CD14-positive monocyte (primary cell): ENCODE measurements at regions not wholly inside any gene's neighbourhood (a gene's known extent, or its start where the extent isn't known, plus 50 kb on each side); places are given as distances from the start of the nearest gene placed in this dataset.

Source experiments
- DNase-seq, 3 donors: peaks; one replicate each; pipeline ENCODE4 v3.0.0-alpha.2; 2011 to 2022
- H2AFZ ChIP-seq: 2 replicates; pipeline ENCODE4 v1.6.0; 2012; ENCODE audit warnings: mild to moderate bottlenecking, low read depth, low read length, inconsistent platforms; ENCODE audit not compliant: insufficient read depth, poor library complexity, severe bottlenecking
- H3K27ac ChIP-seq, 2 donors: 1 replicate in 1 of 2; 2 replicates in 1 of 2; pipeline ENCODE4 v1.5.1; 2012 to 2013; ENCODE audit warnings: low read length in 2 of 2, control low read depth in 1 of 2, inconsistent platforms in 1 of 2, low read depth in 1 of 2, mild to moderate bottlenecking in 1 of 2
- H3K27me3 ChIP-seq, 2 donors: one replicate each; pipeline versions ENCODE4 v1.6.0 to v1.6.1; 2011 to 2013; ENCODE audit warnings: low read length in 2 of 2; ENCODE audit not compliant: control insufficient read depth in 2 of 2, insufficient read depth in 2 of 2
- H3K36me3 ChIP-seq, 2 donors: replicated peaks in 1 of 2; 1 replicate in 1 of 2; 2 replicates in 1 of 2; pipeline versions ENCODE4 v1.5.1 to v1.6.1; 2012 to 2013; ENCODE audit warnings: low read length in 2 of 2, control low read depth in 1 of 2, inconsistent platforms in 1 of 2, mild to moderate bottlenecking in 1 of 2; ENCODE audit not compliant: insufficient read depth in 2 of 2, control insufficient read depth in 1 of 2
- H3K4me1 ChIP-seq, 2 donors: 1 replicate in 1 of 2; 2 replicates in 1 of 2; pipeline versions ENCODE4 v1.5.1 to v1.6.1; 2012 to 2013; ENCODE audit warnings: low read length in 2 of 2, control low read depth in 1 of 2, inconsistent platforms in 1 of 2, mild to moderate bottlenecking in 1 of 2, moderate library complexity in 1 of 2; ENCODE audit not compliant: insufficient read depth in 2 of 2, control insufficient read depth in 1 of 2
- H3K4me2 ChIP-seq: replicated peaks from 2 replicates; pipeline ENCODE3; 2012; ENCODE audit warnings: low read length, moderate library complexity, mild to moderate bottlenecking; ENCODE audit not compliant: poor library complexity, severe bottlenecking; ENCODE audit errors: extremely low read depth
- H3K4me3 ChIP-seq, 3 experiments: fragments of 200-600 bp in 1 of 3; sonication (generic) in 1 of 3; replicated peaks in 1 of 3; 1 replicate in 2 of 3; 2 replicates in 1 of 3; pipeline ENCODE4 v1.5.1; 2011 to 2013; ENCODE audit warnings: low read length in 3 of 3, mild to moderate bottlenecking in 3 of 3, control low read depth in 2 of 3, low read depth in 2 of 3, inconsistent platforms in 1 of 3, moderate library complexity in 1 of 3
- H3K79me2 ChIP-seq: 2 replicates; pipeline ENCODE4 v1.6.0; 2012; ENCODE audit warnings: mild to moderate bottlenecking, control low read depth, inconsistent platforms, low read length, moderate library complexity; ENCODE audit not compliant: insufficient read depth
- H3K9ac ChIP-seq: 2 replicates; pipeline ENCODE4 v1.6.0; 2017; ENCODE audit warnings: low read length, mild to moderate bottlenecking; ENCODE audit not compliant: insufficient read depth, poor library complexity, severe bottlenecking
- H3K9me3 ChIP-seq, 2 donors: replicated peaks in 1 of 2; 1 replicate in 1 of 2; 2 replicates in 1 of 2; pipeline versions ENCODE4 v1.5.1 to v1.6.1; 2012 to 2013; ENCODE audit warnings: low read length in 2 of 2, control low read depth in 1 of 2; ENCODE audit not compliant: control insufficient read depth in 1 of 2, insufficient read depth in 1 of 2
- H4K20me1 ChIP-seq: 2 replicates; pipeline ENCODE4 v1.6.0; 2012; ENCODE audit warnings: mild to moderate bottlenecking, low read length, control low read depth, moderate library complexity; ENCODE audit not compliant: insufficient read depth
- H3K27ac Mint-ChIP-seq, 7 donors: one replicate each; pipeline ENCODE4 v1.8.0; 2020; ENCODE audit warnings: mild to moderate bottlenecking in 7 of 7, mixed read lengths in 7 of 7, moderate library complexity in 6 of 7, inconsistent platforms in 2 of 7
- H3K27me3 Mint-ChIP-seq, 3 donors: one replicate each; pipeline ENCODE4 v1.8.0; 2021 to 2022; ENCODE audit warnings: low read depth in 3 of 3, mild to moderate bottlenecking in 3 of 3, mixed read lengths in 3 of 3, moderate library complexity in 3 of 3, inconsistent platforms in 1 of 3
- H3K36me3 Mint-ChIP-seq, 2 donors: one replicate each; pipeline ENCODE4 v1.8.0; 2020; ENCODE audit warnings: mixed read lengths in 2 of 2, inconsistent platforms in 1 of 2, mild to moderate bottlenecking in 1 of 2
- H3K4me1 Mint-ChIP-seq: one replicate; pipeline ENCODE4 v1.8.0; 2020; ENCODE audit warnings: mild to moderate bottlenecking, mixed read lengths
- H3K4me3 Mint-ChIP-seq, 2 donors: one replicate each; pipeline ENCODE4 v1.8.0; 2020; ENCODE audit warnings: mild to moderate bottlenecking in 2 of 2, mixed read lengths in 2 of 2, moderate library complexity in 1 of 2
- H3K9me3 Mint-ChIP-seq, 7 donors: one replicate each; pipeline ENCODE4 v1.8.0; 2020 to 2022; ENCODE audit warnings: mixed read lengths in 7 of 7, mild to moderate bottlenecking in 6 of 7, moderate library complexity in 6 of 7, inconsistent platforms in 2 of 7
- WGBS: methylation state at CpG from one replicate; pipeline ENCODE4 v1.1.5; 2013; ENCODE audit warnings: missing lambda C conversion rate; ENCODE audit not compliant: insufficient coverage; 5-methylcytosine and 5-hydroxymethylcytosine counted together
- intact Hi-C, 2 donors: fragments of 100-400 bp; cut with micrococcal nuclease; formaldehyde crosslinking; loops; one replicate each; pipeline versions ENCODE4 v1.15.0 to v1.15.1; 2023
- TF ChIP-seq, protein P1 (sequence below): fragments of 200-600 bp; IDR thresholded peaks from one replicate; pipeline ENCODE4 v1.8.0; 2022; ENCODE audit warnings: antibody characterized with exemption, mild to moderate bottlenecking

DNA sequence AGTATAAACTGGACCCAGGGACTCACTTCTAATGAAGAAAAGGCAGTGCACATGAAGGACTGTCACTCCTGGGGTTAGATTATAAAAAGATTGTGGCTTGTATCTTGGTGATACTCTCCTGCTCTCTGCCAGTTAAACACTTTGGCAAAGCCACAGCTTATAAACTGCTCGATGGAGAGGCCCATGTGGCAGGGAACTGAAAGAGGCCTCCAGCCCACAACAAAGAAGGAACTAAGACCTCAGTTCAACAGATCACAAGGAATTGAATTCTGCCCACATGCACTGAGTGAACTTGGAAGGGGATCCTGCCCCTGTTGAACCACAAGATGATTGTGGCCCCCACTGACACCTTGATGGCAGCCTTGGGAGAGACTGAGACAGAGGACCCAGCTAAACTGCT is 363.8 kb downstream of the CBLN4 start:
- no CpG with 5 or more reads among the region's 1 CpG for WGBS
- Mint-ChIP-seq H3K4me1 (no peaks in the 10 kb centered on the region), H3K27me3 (no peaks in the 10 kb centered on the region)

DNA sequence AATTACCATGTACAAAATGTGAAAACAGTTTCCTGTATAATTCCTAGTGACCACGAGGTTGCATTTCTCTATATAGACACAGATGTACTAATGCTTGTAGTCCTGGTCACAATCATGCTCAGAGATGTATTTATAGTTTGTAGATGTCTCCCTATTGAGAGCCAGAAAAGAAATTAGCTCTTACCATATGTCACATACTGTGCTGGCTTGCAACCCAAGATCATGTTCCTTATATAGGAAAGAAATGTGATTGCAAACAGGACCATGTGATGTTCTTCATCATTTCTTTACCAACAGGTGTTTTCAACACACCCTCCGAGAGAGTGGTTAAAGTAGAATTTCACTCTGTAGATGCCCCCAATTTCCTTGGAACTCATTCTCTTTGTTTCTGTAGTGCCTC is 369.4 kb downstream of the CBLN4 start:
- H3K79me2 ChIP-seq, result no peaks in the 10 kb centered on the region
- Mint-ChIP-seq H3K9me3 (peaks cover 0 to 11% (median 3%) of the 10 kb centered on the region in 7 donors), H3K27me3 (no peaks in the 10 kb centered on the region), H3K4me3 (no peak overlapping the region), H3K36me3 (no peaks in the 10 kb centered on the region), H3K4me1 (no peaks in the 10 kb centered on the region), H3K27ac (no peak overlapping the region)
- no peaks in the 10 kb centered on the region for H3K36me3 ChIP-seq
- no peak overlapping the region for H3K27ac ChIP-seq
- peaks cover 0 to 21% of the 10 kb centered on the region in 2 donors for H3K9me3 ChIP-seq
- WGBS, result 100% methylated on average over 1 of the region's 2 CpGs
- H4K20me1 ChIP-seq, result no peaks in the 10 kb centered on the region
- intact Hi-C loops, result no loop called here
- no peaks in the 10 kb centered on the region for H3K4me1 ChIP-seq
- H3K4me2 ChIP-seq, result no peak overlapping the region
- no peaks in the 10 kb centered on the region for H3K27me3 ChIP-seq
- TF ChIP-seq, protein P1, sequence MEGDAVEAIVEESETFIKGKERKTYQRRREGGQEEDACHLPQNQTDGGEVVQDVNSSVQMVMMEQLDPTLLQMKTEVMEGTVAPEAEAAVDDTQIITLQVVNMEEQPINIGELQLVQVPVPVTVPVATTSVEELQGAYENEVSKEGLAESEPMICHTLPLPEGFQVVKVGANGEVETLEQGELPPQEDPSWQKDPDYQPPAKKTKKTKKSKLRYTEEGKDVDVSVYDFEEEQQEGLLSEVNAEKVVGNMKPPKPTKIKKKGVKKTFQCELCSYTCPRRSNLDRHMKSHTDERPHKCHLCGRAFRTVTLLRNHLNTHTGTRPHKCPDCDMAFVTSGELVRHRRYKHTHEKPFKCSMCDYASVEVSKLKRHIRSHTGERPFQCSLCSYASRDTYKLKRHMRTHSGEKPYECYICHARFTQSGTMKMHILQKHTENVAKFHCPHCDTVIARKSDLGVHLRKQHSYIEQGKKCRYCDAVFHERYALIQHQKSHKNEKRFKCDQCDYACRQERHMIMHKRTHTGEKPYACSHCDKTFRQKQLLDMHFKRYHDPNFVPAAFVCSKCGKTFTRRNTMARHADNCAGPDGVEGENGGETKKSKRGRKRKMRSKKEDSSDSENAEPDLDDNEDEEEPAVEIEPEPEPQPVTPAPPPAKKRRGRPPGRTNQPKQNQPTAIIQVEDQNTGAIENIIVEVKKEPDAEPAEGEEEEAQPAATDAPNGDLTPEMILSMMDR, result no peak
- no peak overlapping the region for H2AFZ ChIP-seq
- H3K4me3 ChIP-seq, result no peak overlapping the region
- no peak overlapping the region for H3K9ac ChIP-seq
- no peak for DNase-seq

More for the DNA sequence above, 363.8 kb downstream of the CBLN4 start:
- peaks cover 0 to 5% (median 3%) of the 10 kb centered on the region in 7 donors for H3K9me3 Mint-ChIP-seq
- H2AFZ ChIP-seq, result no peak overlapping the region
- TF ChIP-seq, protein P1, result no peak
- H3K4me3 Mint-ChIP-seq, result no peak overlapping the region
- H3K27me3 ChIP-seq, result no peaks in the 10 kb centered on the region
- no peak for DNase-seq
- no peaks in the 10 kb centered on the region for H3K4me1 ChIP-seq
- intact Hi-C loops, result no loop called here
- no peaks in the 10 kb centered on the region for H3K36me3 Mint-ChIP-seq
- H3K79me2 ChIP-seq, result no peaks in the 10 kb centered on the region
- no peak overlapping the region for H3K9ac ChIP-seq
- H3K27ac ChIP-seq, result no peak overlapping the region
- no peak overlapping the region for H3K27ac Mint-ChIP-seq
- no peak overlapping the region for H3K4me2 ChIP-seq
- H3K4me3 ChIP-seq, result no peak overlapping the region
- H4K20me1 ChIP-seq, result no peaks in the 10 kb centered on the region
- H3K36me3 ChIP-seq, result no peaks in the 10 kb centered on the region
- peaks cover 2 to 9% of the 10 kb centered on the region in 2 donors for H3K9me3 ChIP-seq
